SK-N-MC (cell line): ENCODE measurements at regions not wholly inside any gene's neighbourhood (a gene's known extent, or its start where the extent isn't known, plus 50 kb on each side); places are given as distances from the start of the nearest gene placed in this dataset.

Experiments used
- EZH2 ChIP-seq: fragments of 200-600 bp; sonication (generic); IDR thresholded peaks from one replicate; pipeline ENCODE4 v1.6.1; 2017; ENCODE audit warnings: antibody characterized with exemption
- POLR2AphosphoS5 ChIP-seq: IDR thresholded peaks from 2 replicates; pipeline ENCODE4 v1.6.1; 2012; ENCODE audit warnings: mild to moderate bottlenecking, low read depth, low read length, borderline replicate concordance

DNA sequence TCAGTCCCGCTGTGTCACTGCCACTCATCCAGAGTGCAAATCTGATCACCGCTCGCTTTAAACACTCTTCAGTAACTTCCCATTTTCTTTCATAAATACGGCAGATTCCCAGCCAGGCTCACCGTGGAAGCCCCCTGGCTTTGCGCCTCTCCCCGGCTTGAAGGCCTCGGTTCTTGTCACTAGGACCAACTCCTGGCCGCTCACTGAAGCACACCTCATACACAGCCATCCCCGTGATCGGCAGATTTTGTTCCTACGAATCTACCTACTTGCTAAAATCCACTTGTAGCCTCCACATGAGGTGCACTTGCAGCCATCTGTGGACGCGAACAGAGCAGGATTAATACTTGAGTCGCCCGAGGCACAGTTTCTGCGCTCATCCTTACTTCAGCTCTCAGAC, 462.4 kb upstream of the MYT1L start:
- TF ChIP-seq EZH2 (no peak), POLR2AphosphoS5 (no peak)
